K562 (cell line): ENCODE measurements at regions not wholly inside any gene's neighbourhood (a gene's known extent, or its start where the extent isn't known, plus 50 kb on each side); places are given as distances from the start of the nearest gene placed in this dataset.

Experiments used
- ATAC-seq: fragments of 200-7000 bp; cut with Tn5 transposase; 3 replicates; pipeline ENCODE4 v1.9.1; 2020; ENCODE audit warnings: moderate library complexity
- BruUV-seq: library from RNA; stranded (reverse); fragments of 400-500 nt; replicated peaks from 2 replicates; lab custom pipeline; 2021; lab: Mats Ljungman, UMichigan
- CTCF ChIA-PET: fragments of 300-600 bp; formaldehyde crosslinking; extraction: SDS; loops from one replicate; lab custom pipeline; 2021; ENCODE audit warnings: low intra/inter-chr PET ratio; lab: Yijun Ruan, JAX
- POLR2A ChIA-PET: fragments of 300-600, 350-650 bp; sonication (Branson Sonifier 250); formaldehyde crosslinking; extraction: SDS; loops from one replicate; lab custom pipeline; 2021; ENCODE audit warnings: antibody characterized with exemption, inconsistent platforms; lab: Yijun Ruan, JAX
- DNase-seq, 4 experiments: peaks; one replicate each; pipeline versions ENCODE4 v3.0.0 to v3.0.0-alpha.2; 2011 to 2018; ENCODE audit warnings: low spot score in 3 of 4, mixed read lengths in 3 of 4; ENCODE audit errors: extremely low read depth in 1 of 4
- FAIRE-seq: peaks from 2 replicates; lab custom pipeline; 2011; peaks lifted over from hg19 to GRCh38; lab: Jason Lieb, UNC
- H2AFZ ChIP-seq: 2 replicates; pipeline ENCODE4 v1.6.0; 2011; ENCODE audit warnings: low read depth, low read length, control low read depth, inconsistent platforms
- H3K27ac ChIP-seq: fragments of 200-600 bp; 3 replicates; pipeline ENCODE4 v1.8.0; 2011; ENCODE audit warnings: low read depth, mild to moderate bottlenecking, control low read depth, inconsistent platforms, low read length, moderate library complexity, mixed read lengths; ENCODE audit errors: extremely low read depth
- H3K27me3 ChIP-seq, 2 experiments: fragments of 300-600 bp in 1 of 2; 2 replicates in 1 of 2; 3 replicates in 1 of 2; pipeline versions ENCODE4 v1.6.0 to v1.8.0; 2011; ENCODE audit warnings: inconsistent platforms in 2 of 2, low read length in 2 of 2, mild to moderate bottlenecking in 1 of 2, mixed read lengths in 1 of 2, moderate library complexity in 1 of 2; ENCODE audit not compliant: control insufficient read depth in 2 of 2, insufficient read depth in 2 of 2
- H3K36me3 ChIP-seq: fragments of 300-600 bp; 3 replicates; pipeline ENCODE4 v1.8.0; 2011; ENCODE audit warnings: mild to moderate bottlenecking, low read length, inconsistent platforms; ENCODE audit not compliant: control insufficient read depth, insufficient read depth
- H3K4me1 ChIP-seq, 2 experiments: fragments of 200-600 bp in 1 of 2; replicated peaks in 1 of 2; 2 replicates in 1 of 2; 3 replicates in 1 of 2; pipeline versions ENCODE4 v1.5.1 to v1.8.0; 2011; ENCODE audit warnings: inconsistent platforms in 2 of 2, low read length in 2 of 2, mild to moderate bottlenecking in 1 of 2, mixed read lengths in 1 of 2, moderate library complexity in 1 of 2; ENCODE audit not compliant: control insufficient read depth in 2 of 2, insufficient read depth in 2 of 2
- H3K4me2 ChIP-seq: 2 replicates; pipeline ENCODE4 v1.6.1; 2011; ENCODE audit warnings: low read length, control low read depth, inconsistent platforms, mixed read lengths; ENCODE audit not compliant: insufficient read depth
- H3K4me3 ChIP-seq: fragments of 200-600 bp; sonication (generic), shearing (Covaris generic); 2 replicates; pipeline ENCODE4 v1.5.1; 2016; ENCODE audit warnings: control low read depth, inconsistent platforms
- H3K79me2 ChIP-seq: fragments of 200-600 bp; 3 replicates; pipeline ENCODE4 v1.8.0; 2011; ENCODE audit warnings: low read length, inconsistent platforms; ENCODE audit not compliant: control insufficient read depth, insufficient read depth
- H3K9ac ChIP-seq, 2 experiments: 2 replicates each; pipeline versions ENCODE4 v1.6.0 to v1.6.1; 2011; ENCODE audit warnings: low read depth in 2 of 2, low read length in 2 of 2, control low read depth in 1 of 2, inconsistent platforms in 1 of 2, mild to moderate bottlenecking in 1 of 2, mixed read lengths in 1 of 2; ENCODE audit not compliant: insufficient read depth in 1 of 2
- H3K9me1 ChIP-seq: one replicate; pipeline ENCODE4 v1.6.0; 2011; ENCODE audit warnings: inconsistent platforms, mild to moderate bottlenecking, low read length, moderate library complexity; ENCODE audit not compliant: control insufficient read depth, insufficient read depth
- H3K9me3 ChIP-seq: replicated peaks from 2 replicates; pipeline ENCODE4 v1.5.1; 2011; ENCODE audit warnings: low read depth, low read length, inconsistent platforms; ENCODE audit not compliant: control insufficient read depth, insufficient read depth
- H4K20me1 ChIP-seq: replicated peaks from 2 replicates; pipeline ENCODE4 v1.6.1; 2011; ENCODE audit warnings: low read length, inconsistent platforms, mixed read lengths; ENCODE audit not compliant: control insufficient read depth, insufficient read depth
- E2F3 ChIP-seq: fragments of 250-450 bp; sonication (Bioruptor Pico); IDR thresholded peaks from 2 replicates; pipeline ENCODE4 v1.4.0; 2020; ENCODE audit warnings: mild to moderate bottlenecking
- ESRRB ChIP-seq: fragments of 250-450 bp; sonication (Bioruptor Pico); IDR thresholded peaks from 2 replicates; pipeline ENCODE4 v1.5.0; 2020; ENCODE audit warnings: mild to moderate bottlenecking, moderate library complexity, borderline replicate concordance
- HES1 ChIP-seq: fragments of 450-650 bp; IDR thresholded peaks from 2 replicates; pipeline ENCODE4 v1.6.1; 2016; ENCODE audit warnings: low read depth, mild to moderate bottlenecking, moderate library complexity
- HMG20B ChIP-seq: fragments of 250-450 bp; sonication (Bioruptor Pico); IDR thresholded peaks from 2 replicates; pipeline ENCODE4 v1.5.0; 2021; ENCODE audit warnings: mild to moderate bottlenecking
- NFXL1 ChIP-seq: fragments of 450-650 bp; formaldehyde crosslinking; IDR thresholded peaks from 2 replicates; pipeline ENCODE4 v1.4.0; 2021; ENCODE audit warnings: mild to moderate bottlenecking
- RBM14 ChIP-seq: fragments of 200-400 bp; formaldehyde crosslinking; IDR thresholded peaks from 2 replicates; pipeline ENCODE4 v1.6.1; 2018; ENCODE audit warnings: low read depth, mild to moderate bottlenecking, low read length, moderate library complexity, borderline replicate concordance; ENCODE audit not compliant: insufficient read depth
- ZNF140 ChIP-seq: fragments of 250-450 bp; sonication (Bioruptor Pico); IDR thresholded peaks from 2 replicates; pipeline ENCODE4 v1.8.0; 2021; ENCODE audit warnings: moderate library complexity, mild to moderate bottlenecking, inconsistent platforms
- ZNF561 ChIP-seq: fragments of 450-650 bp; formaldehyde crosslinking; conservative IDR thresholded peaks from 2 replicates; pipeline ENCODE4 v1.4.0; 2020; ENCODE audit warnings: mild to moderate bottlenecking, moderate library complexity
- ZNF707 ChIP-seq: fragments of 250-450 bp; sonication (Bioruptor Pico); conservative IDR thresholded peaks from 2 replicates; pipeline ENCODE4 v1.8.0; 2022; ENCODE audit warnings: inconsistent platforms, mild to moderate bottlenecking, moderate library complexity
- WGBS: fragments of 100-300 bp; shearing (Covaris generic); methylation state at CpG from one replicate; pipeline ENCODE4 v1.1.6; 2016; ENCODE audit warnings: low coverage, mixed read lengths; ENCODE audit not compliant: insufficient coverage; ENCODE audit errors: missing lambda C conversion rate; 5-methylcytosine and 5-hydroxymethylcytosine counted together
- in situ Hi-C: fragments of 300-500 bp; cut with MboI; formaldehyde crosslinking; loops from 4 replicates; pipeline ENCODE4 v1.15.0; 2018; ENCODE audit warnings: inconsistent platforms, mixed read lengths
- intact Hi-C: fragments of 100-400 bp; cut with micrococcal nuclease; formaldehyde crosslinking; loops from 2 replicates; pipeline ENCODE4 v1.14.2; 2022

DNA sequence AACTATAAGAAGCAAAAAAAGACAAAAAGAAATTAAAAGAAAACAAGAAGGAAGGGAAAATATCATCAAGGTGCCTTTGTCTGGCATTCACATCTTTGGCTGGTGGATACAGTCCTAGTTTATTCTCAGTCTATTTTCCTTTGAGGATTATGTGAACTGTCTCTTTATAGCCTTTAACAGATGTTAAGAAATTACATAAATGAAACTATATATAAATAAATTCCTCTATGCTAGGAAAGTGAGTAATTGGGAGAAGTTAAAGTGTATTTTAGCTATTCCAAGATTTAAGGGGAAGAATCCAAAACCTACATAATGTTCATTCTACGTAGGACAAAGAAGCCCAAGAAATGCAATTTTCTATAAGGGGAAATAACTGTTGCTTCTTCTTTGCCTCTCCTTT, 316.3 kb downstream of the ADAMTS20 start:
- no peak overlapping the region for H3K4me3 ChIP-seq
- ChIA-PET CTCF (no interaction called here), POLR2A (no interaction called here)
- TF ChIP-seq NFXL1 (no peak), ZNF561 (CRISPR knock-in tag) (no peak), ZNF140 (CRISPR knock-in tag) (no peak), ESRRB (no peak), ZNF707 (CRISPR knock-in tag) (no peak)
- no peaks in the 10 kb centered on the region for H3K4me1 ChIP-seq
- no peak overlapping the region for H3K27ac ChIP-seq
- no peak overlapping the region for H2AFZ ChIP-seq
- DNase-seq (no peak), FAIRE-seq (no peak), ATAC-seq (no peak)
- no TSS peak for BruUV-seq
- H3K9ac ChIP-seq, result no peak overlapping the region
- H3K79me2 ChIP-seq, result no peaks in the 10 kb centered on the region
- no peaks in the 10 kb centered on the region for H3K9me1 ChIP-seq
- intact Hi-C loops, result no loop called here
- H4K20me1 ChIP-seq, result no peaks in the 10 kb centered on the region
- WGBS, result 9% methylated on average over 1 of the region's 1 CpG
- no peaks in the 10 kb centered on the region for H3K27me3 ChIP-seq
- H3K9me3 ChIP-seq, result no peaks in the 10 kb centered on the region; the same call in 1 of the 2 replicates
- H3K36me3 ChIP-seq, result no peaks in the 10 kb centered on the region
- H3K4me2 ChIP-seq, result no peak overlapping the region
- in situ Hi-C loops, result no loop called here

DNA sequence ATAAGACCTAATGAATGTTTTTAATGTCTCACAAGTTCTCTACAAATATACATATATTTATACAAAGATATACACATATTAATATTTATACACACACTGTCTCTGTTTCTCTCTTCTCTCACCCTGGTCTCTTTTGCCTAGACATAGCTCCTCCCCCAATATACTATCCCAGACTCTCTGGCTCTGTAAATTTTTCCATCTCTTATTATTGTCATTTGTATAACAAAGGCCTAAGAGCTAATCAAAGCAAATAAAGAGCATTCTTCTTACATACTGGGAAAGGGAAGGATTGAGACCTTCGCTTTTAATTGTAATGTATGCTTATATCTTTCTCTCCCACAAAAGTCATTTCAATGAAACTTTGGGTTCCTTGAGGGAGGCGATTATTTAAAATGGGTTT, 318.1 kb downstream of the ADAMTS20 start:
- in situ Hi-C loops (no loop called here), intact Hi-C loops (no loop called here)
- H3K4me2 ChIP-seq, result no peak overlapping the region
- H4K20me1 ChIP-seq, result no peaks in the 10 kb centered on the region
- no peaks in the 10 kb centered on the region for H3K9me1 ChIP-seq
- H3K27me3 ChIP-seq, result no peaks in the 10 kb centered on the region
- no peaks in the 10 kb centered on the region; the same call in 1 of the 2 replicates for H3K9me3 ChIP-seq
- DNase-seq, result no peak
- H3K36me3 ChIP-seq, result no peaks in the 10 kb centered on the region
- POLR2A ChIA-PET, result no interaction called here
- no peaks in the 10 kb centered on the region for H3K79me2 ChIP-seq
- no peak for TF ChIP-seq RBM14
- no peak for TF ChIP-seq E2F3 (CRISPR knock-in tag)
- no peak for TF ChIP-seq HES1
- no peak for TF ChIP-seq HMG20B
- CTCF ChIA-PET, result no interaction called here
- no peaks in the 10 kb centered on the region for H3K4me1 ChIP-seq
- no peak overlapping the region for H2AFZ ChIP-seq
- no TSS peak for BruUV-seq
- no peak for ATAC-seq
- WGBS, result 9% methylated on average over 2 of the region's 2 CpGs
- H3K9ac ChIP-seq, result no peak overlapping the region
- no peak for FAIRE-seq
- H3K4me3 ChIP-seq, result no peak overlapping the region
- H3K27ac ChIP-seq, result no peak overlapping the region
